H4 (cell line): ENCODE measurements at regions not wholly inside any gene's neighbourhood (a gene's known extent, or its start where the extent isn't known, plus 50 kb on each side); places are given as distances from the start of the nearest gene placed in this dataset.

Source experiments
- DNase-seq: peaks from one replicate; pipeline ENCODE4 v3.0.0-alpha.2; 2015; ENCODE audit warnings: low spot score

DNA sequence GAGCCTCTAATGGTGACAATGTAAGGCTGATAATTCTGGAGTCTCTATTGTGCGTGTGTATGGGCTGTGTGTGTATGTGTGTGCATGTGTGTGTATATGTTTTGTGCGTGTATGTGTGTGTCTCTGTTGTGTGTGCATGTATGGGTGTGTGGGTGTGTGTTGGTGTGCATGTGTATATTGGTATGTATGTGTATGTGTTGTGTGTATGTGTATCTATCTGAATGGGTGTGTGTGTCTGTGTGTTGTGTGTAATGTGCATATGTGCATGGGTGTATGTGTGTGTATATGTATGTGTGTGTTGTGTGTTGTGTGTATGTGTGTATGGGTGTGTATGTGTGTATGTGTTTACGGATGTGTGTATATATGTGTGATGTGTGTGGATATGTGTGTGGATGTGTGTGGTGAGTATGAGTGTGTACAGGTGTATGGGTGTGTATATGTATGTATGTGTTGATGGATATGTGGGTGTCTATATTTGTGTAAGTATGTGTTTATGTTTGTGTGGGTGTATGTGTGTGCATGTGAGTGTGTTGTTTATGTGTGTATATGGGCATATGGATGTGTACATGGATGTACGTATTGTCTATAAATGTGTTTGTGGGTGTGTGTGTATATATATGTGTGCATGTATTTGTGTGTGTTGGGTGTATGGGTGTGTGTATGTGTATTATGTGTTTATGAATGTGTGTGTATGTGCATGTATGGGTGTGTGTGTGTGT, 366.7 kb downstream of the UQCRFS1 start:
- DNase-seq, result no peak

DNA sequence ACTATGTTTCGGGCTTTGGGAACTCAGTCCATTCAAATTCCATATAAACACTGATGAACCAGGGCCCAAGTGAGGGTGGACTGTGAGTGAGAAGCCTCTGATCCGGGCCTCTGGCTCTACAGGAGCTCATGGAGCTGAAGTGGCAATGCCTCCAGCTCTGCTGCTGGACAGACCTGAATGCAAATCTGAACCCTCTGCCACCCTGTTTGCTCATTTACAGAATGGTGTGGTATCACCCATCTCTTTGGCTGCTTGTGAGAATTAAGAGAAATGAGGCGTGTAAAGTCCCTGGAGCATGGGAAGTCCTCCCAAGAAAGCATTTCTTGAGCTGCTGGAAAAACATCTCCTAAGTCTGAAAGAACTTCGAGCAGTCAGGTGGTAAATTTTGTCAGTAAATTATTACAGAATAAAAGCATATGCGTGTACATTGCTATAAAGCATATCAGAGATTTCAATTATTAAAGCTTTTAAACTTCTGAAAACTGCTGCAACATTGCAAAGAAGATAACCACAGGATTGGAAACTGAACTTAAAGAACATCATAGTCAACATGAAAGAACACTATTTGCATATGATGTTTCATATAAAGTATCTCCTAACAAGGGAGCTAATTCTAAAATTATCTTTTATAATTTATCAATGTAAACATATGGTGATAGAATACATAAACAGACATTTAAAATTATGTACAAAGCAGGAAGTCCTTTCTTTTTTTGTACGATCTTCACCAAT, 369.0 kb downstream of the UQCRFS1 start:
- DNase-seq, result no peak

DNA sequence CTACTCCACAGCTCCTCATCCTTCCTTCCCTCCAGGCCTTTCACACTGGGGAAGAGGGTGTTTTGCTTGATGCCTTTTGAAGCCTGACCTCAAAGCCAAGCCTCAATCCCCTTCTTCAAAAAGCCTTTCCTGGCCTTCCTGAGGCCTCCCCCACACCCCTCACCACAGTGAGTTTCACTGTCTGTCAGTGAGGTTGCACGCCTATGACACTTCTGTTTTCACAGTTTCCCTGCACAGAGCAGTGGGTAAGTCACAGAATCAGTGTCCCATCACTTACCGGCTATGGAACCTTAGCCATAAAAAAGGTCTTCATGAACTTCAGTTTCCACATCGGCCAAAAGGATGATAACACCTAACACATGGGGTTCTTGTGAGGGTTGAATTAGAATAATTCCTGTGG, 371.4 kb downstream of the UQCRFS1 start:
- DNase-seq, result no peak

DNA sequence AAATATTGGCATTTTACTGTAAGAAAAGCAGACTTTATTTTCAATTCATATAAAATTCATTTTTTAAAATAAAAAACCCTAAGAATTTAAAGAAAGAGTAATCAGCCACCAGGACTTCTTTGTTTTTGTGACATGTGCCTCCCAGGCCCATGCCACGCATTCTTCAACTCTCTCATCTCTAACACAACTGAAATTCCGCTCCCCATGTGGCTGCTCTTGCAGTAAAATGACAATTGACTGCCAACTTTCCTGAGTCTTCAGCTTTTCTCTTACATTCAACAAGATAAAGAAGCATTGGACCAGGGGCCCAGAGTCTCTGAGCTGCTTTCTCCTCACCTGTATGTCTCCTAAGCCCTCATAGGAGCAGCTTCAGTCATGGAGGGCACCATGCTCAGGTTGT, 372.1 kb downstream of the UQCRFS1 start:
- DNase-seq, result no peak

DNA sequence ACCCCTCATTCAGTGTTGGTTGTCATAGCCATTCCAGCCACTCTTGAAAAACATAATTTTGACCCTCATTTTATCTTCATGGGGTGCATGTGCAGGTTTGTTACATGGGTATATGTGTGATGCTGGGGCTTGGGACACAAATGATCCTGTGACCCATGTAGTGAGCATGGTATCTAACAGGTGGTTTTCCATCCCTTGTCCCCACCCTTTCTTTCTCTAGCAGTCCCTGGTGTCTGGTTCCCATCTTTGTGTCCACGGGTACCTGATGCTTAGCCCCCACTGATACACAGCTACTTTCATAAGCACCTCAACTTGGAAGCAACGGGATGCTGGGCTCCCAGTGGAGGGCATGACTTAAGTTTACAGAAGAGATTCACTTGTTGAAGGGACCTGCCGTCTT, 373.5 kb downstream of the UQCRFS1 start:
- DNase-seq, result no peak

DNA sequence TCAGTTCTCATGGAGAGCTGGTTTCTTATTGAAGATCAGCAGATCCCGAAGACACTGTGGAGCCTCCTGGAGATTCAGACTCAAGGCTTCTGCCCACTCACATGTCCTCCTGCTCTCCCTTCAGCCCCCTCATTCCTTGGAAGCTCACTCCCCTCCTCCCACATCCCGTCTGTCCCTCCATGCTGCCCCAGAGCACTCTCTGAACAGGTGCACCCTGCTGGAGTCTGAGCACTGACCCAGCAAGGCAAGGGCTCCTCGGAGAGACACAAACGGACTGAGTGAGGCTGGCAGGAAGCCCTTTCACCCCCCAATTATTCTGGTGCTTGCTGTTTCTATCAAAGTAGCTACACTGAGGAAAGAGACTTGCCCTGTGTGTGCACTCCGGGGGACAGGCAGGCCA, 374.0 kb downstream of the UQCRFS1 start:
- no peak for DNase-seq

DNA sequence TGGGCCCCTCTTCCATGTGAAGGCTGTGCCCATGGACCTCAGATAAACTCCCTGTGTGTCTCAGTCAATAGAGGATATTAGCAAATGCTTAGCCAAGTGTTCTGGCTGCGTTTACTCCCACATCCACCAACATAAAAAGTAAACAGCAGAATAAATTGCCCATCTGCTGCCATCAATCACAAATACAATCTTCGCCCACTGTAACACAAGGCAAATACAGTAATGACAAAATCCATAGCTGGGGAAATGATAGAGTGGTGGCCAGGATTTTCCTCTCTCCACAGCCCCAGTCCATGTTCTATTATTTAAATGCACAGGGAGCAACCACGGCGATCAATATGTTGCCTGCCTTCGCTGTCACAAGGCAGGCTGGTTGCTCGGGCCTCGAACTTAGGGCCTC, 376.5 kb downstream of the UQCRFS1 start:
- DNase-seq, result no peak

DNA sequence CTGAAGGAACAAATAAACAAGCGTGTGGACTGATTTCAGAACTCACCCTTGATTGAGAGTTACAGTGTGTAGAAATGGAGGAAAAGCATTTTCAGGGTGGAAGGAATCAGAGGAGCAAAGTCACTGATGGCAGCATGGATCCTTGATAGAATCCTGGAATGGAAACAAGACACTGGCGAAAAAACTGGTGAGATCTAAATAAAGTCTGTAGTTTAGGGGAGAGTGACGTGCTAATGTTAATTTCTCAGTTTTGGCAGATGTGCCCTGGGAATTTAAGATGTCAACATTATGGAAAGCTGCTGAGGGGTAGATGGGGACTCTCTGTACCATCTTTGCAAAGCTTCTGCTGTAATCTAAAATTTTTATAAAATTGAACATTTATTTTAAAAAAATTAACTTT, 378.0 kb downstream of the UQCRFS1 start:
- DNase-seq, result no peak

DNA sequence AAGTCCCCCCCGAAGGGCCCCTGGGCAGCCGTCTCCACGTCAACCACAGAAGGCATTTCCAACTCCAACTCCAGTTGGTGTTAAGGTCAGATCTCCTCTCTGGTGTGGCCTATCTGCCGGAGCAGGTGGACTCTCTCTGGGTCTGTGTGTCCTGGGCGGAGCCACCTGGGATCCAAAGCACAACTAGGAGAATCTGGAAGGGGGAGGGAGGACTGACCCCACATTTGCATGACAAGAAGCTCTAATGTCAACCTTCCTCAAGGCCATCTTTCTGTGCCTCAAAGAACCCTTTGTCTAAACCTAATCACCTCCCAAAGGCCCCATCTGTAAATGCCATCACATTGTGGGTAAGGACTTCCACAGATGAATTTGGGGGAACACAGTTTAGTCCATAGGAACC, 381.5 kb downstream of the UQCRFS1 start:
- DNase-seq, result no peak

DNA sequence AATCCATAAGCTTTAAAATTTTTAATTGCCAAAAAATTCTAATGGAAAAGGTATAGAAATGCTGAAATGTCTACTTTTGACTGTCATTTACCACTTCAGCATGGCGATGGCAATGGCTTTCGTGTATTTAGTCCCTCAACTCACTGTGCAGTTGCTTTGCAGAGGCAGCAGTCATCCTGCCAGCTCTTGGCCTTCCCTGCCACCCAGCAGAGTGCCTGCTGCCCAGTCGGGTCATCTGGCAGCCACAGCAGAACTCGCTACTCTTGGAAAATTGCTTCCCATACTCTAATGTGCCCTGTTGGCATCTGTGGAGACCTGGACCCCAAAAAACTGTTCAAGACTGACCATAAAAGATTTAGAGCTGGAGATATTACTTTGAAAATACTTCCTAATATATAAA, 383.2 kb downstream of the UQCRFS1 start:
- DNase-seq, result no peak

DNA sequence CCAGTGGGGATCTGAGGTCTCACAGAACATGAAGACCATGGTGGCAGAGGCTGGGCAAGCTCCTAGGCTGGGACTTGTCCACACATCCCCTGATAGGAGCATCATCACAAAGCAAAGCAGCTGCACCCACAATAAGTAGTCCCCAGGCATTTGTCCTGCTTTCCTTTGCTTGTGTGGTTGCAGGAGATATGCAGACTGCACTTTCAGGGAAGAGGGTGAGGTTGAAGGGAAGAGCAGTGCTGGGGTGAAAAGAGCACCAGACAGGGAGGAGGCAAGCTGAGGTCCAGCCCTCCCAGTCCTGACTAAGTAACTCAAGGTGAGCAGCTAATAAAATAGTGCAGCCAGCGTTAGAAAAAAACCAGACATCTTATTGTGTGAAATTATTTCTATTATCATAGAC, 383.6 kb downstream of the UQCRFS1 start:
- DNase-seq, result no peak

DNA sequence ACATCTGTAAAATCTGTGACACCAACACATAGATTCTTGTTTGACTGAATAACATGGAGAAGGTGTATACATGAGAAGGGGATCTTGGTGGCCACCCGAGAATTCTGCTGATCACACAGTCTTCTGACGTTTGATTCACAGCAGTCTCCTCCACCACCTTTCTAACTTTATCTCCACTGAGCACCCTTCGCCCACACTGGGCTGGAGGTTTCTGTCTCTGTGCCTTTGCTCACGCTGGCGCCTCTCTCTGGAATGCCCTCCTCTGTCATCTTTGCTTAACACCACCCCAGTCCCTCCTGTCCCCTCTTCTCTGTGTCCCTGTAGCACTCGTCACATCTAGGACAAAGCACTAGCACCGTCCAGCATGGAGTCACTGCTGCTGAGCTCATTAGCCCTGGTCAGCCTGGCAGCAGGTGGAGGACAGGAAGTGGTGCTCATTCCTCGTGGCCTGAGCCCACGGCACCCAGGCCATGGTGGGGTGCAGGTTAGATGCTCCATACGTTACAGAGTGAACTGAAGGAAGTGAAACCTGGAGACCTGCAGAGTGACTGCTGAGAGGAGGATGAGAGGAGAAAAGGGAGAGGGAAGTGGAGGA, 384.6 kb downstream of the UQCRFS1 start:
- DNase-seq, result no peak

DNA sequence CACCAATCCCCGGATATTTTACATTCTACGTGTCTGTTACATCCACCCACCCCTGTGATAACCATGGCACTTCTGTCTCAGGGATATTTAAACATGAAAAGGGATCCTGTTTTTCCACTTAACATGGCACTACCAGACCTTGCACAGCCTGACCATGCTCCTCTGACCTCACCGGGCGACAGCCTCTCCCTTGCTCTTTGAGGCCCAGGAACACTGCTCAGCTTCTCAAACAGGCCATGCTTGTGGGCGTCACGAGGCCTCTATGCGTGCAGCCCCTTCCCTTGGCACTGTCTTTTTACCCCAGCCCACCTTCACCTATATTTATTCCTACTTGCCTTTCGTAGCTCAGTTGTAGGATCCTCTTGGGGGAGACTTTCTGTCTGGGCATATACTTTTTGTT, 385.6 kb downstream of the UQCRFS1 start:
- DNase-seq, result no peak

DNA sequence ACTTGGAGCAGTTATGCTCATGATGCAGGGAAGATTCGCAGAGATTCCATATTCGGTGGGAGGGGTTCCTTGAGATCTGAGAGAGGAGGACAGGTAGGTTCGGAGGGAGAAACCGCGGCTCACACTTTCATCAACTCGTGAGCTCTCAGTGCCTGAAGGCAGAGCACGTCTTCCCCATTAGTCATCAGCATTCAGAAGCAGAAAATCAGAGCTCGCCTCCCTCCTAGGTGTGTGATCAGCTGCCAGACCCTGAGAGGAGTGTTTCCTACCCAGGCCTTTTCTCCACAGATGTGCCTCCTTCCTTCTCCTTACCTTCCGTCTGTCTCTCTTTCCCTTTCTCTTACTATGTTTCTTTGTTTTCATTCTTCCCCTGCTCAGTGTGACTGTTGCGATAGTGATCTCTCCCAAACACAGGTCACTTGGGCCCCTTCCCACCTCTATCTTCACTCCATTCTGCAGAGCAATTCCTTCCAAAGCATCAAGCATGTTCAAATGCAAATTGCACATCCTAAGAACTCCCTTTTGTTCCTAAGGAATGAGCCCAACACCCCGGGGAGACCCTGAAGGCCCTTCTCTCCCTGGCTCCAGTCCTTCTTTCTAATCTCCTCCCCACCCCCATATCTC, 389.5 kb downstream of the UQCRFS1 start:
- DNase-seq, result no peak

DNA sequence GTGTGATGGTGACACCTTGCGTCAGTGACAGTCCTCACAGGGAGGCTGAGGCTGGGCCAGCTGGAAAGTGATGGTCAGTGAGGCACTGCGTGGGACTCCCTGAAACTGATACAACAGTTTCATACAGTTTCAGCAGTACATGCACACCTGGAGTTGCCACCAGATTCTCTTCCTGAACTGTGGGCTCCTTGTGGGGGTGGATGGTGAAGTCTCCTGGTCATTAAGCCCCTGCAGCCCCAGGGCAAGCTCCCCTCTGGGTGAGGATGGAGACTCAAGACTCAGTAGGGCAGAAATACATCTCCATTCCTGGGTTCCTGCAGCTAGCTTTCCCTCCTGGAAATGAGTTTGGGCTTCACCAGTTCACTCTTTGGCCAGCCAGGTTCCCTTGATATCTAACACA, 392.7 kb downstream of the UQCRFS1 start:
- DNase-seq, result no peak

DNA sequence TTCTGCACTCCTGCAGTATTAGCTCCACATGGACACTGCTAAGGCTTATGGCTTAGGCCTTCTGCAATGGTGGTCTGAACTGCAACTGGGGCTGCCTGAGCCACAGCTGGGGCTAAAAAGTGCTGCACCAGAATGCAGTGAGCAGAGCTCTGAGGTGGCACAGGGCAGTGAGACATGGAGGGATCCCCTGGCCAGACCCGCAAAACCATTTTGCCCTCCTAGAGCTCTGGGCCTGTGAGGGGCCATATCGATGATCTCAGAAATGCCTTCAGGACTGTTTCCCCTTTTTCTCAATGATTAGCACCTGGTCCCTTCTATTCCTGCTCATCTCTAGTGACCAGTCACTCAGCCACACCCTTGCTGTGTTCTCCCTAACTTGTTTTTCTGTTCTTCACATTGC, 397.7 kb downstream of the UQCRFS1 start:
- no peak for DNase-seq

DNA sequence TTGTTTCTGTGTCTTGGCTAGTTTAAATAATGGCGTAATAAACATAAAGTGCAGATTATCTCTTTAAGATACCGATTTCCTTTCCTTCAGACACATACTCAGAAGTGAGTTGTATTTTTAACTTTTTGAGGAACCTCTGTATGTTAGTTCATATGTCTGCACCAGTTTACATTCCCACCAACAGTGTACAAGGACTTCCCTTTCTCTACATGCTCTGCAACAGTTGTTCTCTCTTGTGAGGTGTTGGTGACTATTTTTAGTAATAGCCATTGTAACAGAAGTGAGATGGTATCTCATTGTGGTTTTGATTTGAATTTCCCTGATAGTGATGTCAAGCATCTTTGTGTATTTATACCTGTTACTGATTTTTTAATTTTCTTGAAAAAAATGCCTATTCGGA, 418.6 kb downstream of the UQCRFS1 start:
- DNase-seq, result no peak

DNA sequence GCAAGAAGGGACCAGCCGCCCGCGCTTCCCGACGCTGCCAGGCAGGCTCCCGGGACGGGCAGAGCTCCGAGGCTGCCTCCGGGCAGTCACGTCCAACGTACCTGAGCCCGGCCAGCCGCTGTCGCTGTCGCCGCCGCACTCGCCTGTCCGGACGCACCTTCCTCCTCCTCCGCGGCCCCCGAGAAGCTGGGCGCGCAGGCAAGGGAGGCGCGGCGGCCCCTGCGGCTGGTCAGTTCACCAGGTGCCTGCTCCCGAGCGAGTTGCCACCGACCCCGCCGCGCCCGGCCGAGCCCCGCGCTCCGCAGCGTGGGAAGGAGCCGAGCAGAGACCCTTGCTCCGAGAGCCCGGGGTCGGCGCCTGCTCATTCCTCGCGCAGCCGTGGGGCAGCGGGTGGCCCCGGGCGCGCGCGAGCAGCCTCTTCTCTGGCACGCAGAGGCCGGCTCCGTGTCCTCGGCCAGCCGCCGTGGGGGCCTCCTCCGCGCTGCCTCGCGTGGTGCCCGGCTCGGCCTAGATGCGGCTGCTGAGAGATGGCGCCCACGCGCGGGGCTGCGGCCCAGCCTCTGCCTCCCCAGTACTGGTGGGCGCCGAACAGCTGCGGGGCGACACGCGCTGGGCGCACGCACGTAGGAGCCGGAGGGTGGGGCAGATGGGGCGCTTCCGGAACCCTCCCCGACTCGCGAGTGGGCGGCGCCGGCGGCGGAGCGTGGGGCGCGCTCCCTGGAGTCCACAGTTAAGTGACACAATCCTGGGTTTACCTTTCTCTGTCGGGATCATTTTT, 419.4 kb downstream of the UQCRFS1 start:
- DNase-seq, result no peak

DNA sequence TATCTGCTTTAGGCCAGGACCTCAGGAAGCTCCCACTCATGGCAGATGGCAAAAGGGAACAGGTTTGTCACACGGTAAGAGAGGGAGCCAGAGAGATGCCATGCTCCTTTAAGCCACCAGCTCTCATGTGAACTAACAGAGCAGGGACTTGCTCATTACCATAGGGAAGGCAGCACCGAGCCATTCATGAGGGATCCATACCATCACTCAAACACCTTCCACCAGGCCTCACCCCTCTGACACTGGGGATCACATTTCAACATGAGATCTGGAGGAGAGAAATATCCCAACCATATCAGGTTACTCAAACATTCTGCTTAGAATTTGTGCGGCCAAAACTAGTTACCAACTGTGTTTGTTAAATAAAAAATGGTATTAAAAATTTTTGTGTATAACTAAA, 427.0 kb downstream of the UQCRFS1 start:
- DNase-seq, result no peak

DNA sequence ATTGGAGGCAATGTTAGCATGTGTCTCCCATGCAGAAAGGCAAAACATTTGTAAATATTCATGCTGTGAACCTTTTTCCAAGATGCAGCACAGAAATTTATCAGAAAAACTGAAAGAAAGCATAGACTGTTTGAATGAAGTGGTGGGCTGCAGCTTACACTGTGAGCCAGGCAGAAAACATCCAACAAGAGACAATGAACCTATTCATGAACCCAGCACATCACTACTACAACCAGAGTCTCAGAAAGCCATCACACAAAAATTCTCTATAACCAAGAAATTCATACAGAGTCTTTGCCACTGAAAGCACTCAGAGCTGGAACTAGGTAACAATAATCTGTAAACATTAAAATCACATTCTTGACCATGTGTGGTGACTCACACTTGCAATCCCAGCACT, 448.9 kb downstream of the UQCRFS1 start:
- no peak for DNase-seq

DNA sequence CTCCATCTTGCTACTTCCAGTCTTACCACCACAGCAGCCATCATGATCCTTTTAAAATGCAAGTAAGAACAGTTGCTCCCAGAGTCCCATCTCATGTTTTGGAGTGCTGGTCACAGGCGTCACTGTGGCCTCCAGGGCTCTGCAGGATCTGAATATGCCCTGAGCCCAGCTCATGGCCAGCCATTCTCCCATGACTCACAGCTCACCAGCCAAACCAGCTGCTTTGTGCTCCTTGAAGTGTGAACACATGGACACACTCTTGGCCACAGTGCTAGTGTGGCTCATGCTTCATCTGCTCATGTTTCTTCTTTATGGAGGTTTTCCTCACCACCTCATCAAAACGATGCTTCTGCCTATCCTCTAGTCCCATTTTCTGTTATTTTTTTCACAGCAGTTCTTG, 466.5 kb downstream of the UQCRFS1 start:
- DNase-seq, result no peak

DNA sequence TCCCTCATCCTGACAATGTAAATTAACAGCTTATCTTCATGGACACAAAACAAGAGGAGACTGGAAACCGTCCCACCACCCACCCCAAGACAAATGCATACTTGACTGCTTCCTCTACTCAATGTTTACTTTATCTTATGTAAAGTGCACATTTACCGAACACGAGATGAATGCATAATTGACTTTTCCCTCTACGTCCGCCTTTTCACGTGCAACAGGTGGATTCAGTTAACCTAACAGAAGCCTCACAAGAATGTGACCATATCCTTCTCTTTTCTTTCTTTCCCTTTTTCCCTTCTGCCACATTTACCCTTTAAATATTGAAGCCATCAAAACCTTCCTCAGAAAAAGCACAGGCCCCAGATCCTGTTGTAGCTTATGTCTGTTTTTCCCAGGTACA, 468.0 kb downstream of the UQCRFS1 start:
- DNase-seq, result no peak
